SU-DHL-6 (cell line): ENCODE measurements at regions not wholly inside any gene's neighbourhood (a gene's known extent, or its start where the extent isn't known, plus 50 kb on each side); places are given as distances from the start of the nearest gene placed in this dataset.

Experiments
- EZH2phosphoT487 ChIP-seq: fragments of 200-600 bp; sonication (generic), shearing (Covaris generic); conservative IDR thresholded peaks from 2 replicates; pipeline ENCODE4 v1.6.1; 2018; ENCODE audit warnings: mild to moderate bottlenecking, antibody characterized with exemption, low read length, moderate library complexity, mixed read lengths
- TF ChIP-seq, protein P1 (sequence below): fragments of 200-600 bp; sonication (generic); IDR thresholded peaks from one replicate; pipeline ENCODE4 v1.5.1; 2017; ENCODE audit warnings: antibody characterized with exemption, mild to moderate bottlenecking, low read length, moderate library complexity; ENCODE audit not compliant: insufficient read depth, poor library complexity, severe bottlenecking

DNA sequence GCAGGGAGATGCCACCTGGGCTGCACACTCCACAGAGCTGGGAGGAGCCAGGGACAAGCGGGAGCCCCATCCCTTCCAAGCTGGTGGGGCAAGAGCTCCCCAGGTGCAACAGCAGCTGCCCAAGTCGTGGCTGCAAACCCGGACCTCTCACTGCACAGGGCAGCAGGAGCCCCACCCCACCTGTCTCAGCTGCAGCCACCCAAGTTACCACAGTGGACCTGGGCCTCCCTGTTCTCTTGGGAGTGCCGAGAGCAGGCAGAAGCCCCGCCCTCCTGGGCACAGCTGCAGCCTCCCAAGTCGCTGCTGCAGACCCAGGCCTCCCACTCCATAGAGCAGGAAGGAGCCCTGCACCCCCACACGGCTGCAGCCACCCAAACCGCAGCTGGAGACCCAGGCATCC lies 374.1 kb upstream of the ACO1 start:
- TF ChIP-seq, protein P1, sequence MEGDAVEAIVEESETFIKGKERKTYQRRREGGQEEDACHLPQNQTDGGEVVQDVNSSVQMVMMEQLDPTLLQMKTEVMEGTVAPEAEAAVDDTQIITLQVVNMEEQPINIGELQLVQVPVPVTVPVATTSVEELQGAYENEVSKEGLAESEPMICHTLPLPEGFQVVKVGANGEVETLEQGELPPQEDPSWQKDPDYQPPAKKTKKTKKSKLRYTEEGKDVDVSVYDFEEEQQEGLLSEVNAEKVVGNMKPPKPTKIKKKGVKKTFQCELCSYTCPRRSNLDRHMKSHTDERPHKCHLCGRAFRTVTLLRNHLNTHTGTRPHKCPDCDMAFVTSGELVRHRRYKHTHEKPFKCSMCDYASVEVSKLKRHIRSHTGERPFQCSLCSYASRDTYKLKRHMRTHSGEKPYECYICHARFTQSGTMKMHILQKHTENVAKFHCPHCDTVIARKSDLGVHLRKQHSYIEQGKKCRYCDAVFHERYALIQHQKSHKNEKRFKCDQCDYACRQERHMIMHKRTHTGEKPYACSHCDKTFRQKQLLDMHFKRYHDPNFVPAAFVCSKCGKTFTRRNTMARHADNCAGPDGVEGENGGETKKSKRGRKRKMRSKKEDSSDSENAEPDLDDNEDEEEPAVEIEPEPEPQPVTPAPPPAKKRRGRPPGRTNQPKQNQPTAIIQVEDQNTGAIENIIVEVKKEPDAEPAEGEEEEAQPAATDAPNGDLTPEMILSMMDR, result no peak
- TF ChIP-seq EZH2phosphoT487, result no peak
